ENCODE measurements at regions not wholly inside any gene's neighbourhood (a gene's known extent, or its start where the extent isn't known, plus 50 kb on each side); places are given as distances from the start of the nearest gene placed in this dataset.

DNA sequence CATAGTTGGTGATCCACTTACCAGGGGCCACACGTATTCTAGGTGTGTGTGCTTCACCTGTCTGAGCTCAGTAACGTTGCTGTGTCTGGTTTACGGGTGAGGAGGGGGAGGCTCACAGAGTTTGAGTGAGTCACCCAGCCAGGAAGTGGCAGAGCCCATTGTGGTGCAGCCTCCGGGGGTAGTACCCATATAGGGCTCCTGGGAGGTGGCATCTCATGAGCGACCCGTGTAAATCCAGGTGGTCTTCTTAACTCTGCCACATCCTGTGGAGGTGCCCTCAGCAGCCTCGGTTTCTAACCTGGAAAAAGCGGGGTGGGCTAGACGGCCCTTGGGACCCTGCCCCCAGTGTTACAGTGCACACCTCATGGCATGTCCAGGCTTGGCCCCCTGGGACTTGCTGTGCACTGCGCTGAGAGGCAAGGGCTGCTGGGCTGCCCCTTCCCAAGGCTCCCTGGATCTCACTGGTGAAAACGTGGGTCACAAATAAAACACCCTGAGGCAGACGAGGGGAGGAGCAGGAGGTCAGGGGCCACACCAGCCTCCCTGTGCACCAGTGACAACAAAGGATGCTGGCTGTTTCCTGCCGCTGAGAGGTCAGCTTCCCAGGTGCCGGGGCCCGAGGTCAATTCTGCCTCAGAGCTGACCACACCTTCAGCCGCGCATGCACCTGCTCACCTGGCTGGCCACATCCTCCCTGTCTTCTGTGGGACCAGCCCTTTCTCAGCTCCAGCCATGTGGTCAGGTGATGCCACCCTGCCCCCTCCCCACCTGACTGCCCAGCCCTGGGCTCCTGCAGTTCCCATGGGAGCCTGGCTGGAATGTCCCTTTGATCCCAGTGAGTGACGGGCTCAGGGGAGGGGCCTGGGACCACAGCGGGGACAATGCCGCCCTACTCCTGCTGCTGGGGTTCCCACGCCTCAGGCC, 305.1 kb downstream of the CTTN start:
- ATAC-seq (no peak), DNase-seq (no peak)

DNA sequence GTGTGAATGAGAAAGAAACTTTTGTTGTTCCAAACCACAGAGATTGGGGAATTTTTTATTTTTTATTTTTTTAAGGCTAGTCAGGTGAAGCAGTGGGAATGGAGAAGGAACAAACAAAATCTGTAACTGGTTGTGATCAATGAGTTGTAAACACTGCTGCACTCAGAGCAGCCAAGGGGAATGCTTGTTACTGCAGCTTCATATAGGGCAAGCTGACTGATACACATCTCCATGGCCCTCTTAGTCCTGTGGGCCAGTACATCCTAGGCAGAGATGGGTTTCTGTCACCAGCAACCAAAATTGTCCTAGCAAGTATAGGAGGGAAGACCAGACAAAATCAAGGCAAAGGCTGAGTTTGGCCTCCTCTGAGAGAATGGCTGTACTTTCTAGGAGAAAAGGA, 306.8 kb downstream of the CTTN start:
- ATAC-seq (no peak), DNase-seq (no peak)

DNA sequence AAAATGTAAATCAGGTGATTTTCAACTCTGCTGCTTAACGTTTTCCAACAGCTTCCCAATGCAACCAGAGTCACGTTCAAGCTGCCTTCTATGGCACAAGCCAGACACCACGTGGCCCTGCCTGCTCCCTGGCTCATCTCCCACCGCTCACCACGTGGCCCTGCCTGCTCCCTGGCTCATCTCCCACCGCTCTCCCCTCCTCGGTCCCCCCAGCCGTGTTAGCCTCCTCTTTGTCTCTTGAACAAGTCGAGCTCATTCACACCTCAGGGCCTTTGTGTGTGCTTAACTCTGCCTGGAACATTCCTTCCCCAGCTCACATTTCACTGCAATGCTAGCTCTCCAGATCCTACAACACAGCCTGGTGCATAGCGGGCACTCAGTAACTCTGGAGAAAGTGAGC, 307.6 kb downstream of the CTTN start:
- no peak for DNase-seq
- ATAC-seq, result no peak

DNA sequence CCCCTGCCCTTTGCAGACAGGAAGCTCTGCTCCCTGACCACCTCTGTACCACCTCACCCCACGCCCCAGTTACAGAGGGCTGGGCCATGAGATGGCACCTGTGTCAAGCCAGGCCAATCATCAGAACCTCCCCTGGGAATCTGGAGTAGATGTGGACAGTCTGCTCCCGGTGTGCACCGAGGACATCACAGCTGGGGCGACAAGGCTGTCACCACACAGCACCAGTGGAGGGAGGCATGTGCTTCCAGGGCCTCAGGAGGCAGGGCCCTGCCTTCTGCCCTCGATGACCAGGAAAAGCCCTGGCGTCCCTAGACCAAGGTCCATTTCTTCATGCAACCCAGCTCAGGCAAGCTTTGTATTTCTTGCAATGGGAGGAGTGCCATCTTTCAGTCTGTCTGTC, 309.5 kb downstream of the CTTN start:
- ATAC-seq, result no peak
- DNase-seq, result no peak

DNA sequence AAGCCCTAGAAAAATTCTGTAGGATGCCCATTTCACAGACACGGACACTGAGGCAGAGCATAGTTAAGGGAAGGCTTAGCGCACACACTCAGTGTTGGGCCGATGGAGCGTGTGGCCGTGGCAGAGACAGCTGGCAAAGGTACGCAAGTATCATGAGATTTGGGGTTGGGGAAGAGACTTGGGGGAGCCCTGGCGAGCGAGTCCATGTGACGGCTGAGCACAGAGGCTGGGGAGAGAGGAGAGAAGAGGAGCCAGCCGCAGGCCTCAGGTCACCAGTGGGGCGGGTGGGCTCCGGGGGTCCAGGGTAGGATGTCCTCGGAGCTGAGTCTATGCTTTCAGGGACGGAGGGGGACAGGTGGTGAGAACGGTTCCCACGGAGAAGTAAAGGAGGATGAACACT, 311.3 kb downstream of the CTTN start:
- ATAC-seq, result no peak

DNA sequence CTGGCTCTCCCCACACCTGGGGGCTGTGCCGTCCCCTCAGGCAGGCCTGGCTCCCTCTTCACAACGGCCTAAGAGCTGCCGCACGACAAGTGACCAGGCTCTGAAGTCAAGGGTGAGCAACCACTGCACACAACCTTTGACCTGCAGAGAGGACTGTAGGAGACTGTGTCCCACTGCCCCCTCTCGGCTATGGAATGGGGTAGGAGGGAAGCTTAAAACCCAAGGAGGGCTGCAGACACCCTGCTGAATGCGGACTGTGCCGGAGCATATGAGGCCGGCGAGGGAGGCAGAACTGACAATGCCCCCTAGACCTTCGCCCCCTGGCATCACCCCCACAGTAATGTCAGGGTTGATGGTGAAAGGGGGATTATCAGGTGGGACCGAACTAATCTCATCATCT, 311.9 kb downstream of the CTTN start:
- DNase-seq (no peak), ATAC-seq (no peak)

More for the DNA sequence above, 311.3 kb downstream of the CTTN start:
- DNase-seq, result no peak

DNA sequence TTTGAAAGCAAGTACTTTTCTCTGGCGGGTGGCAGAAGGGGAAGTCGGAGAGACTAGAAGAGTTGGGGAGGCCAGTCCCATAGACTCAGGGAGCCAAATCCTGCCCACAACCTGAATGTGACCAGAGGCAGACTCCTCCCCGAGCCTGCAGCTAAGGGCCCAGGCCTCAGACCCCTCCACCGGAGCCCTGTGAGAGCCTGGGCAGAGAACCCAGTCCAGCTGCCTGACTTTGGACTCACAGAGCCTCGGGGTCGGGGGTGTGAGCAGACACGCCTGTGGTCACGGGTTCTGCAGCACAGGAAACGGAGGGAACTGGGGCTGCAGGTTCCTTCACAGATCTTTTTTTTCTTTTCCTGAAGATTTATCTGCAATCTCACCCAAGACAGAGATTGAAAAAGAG, 312.3 kb downstream of the CTTN start:
- no peak for ATAC-seq
- no peak for DNase-seq

DNA sequence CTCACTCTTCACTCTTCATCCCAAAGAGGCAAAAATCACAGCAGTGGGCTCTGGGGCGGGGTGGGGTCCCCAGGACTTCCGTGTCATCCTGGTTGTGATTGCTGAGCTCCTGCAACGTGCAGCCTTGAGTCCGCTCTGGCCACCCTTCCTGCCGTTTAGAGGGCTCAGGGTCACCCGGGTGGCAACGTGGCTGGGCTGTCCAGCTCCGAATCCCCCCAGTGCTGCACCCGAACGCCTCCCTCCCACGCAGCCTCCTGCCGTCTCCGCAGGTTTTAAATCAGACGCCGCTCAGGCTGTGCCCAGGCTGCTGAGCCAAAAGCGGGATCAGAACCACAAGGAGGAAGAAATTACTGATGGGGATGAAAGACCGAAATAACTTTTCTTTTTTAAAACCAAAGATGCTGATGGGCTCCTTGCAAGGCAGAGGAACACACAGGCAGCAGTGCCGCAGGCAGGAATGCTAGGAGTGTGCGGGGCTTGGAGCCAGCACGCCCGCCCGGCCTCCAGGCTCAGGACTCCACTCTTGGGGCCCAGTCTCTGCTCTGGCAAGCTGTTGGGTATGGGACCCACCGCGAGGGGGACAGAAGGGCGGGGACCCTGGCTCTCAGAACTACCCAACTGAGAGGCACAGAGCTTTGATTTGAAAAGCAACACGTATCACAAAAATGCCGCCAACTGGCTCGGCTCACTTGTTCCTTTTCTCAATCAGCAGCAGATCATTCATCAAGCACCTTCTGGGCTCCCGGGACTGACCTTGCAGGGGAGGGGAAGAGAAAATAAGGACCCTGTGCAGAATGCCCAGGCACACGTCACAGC, 313.0 kb downstream of the CTTN start:
- DNase-seq, result no peak
- no peak for ATAC-seq

DNA sequence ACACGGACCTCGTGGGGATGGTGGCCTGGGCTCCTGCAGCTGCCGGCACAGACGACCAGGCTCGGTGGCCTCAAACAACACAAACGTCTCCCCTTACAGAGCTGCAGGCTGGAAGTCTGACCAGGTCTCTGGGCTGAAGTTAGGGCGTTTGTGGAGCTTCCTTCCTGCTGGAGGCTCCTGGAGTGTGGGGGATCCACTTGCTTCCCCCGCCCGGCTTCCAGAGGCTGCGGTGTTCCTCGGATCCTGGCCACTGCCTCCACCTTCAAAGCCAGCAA, 313.5 kb downstream of the CTTN start:
- ATAC-seq (no peak), DNase-seq (no peak)

DNA sequence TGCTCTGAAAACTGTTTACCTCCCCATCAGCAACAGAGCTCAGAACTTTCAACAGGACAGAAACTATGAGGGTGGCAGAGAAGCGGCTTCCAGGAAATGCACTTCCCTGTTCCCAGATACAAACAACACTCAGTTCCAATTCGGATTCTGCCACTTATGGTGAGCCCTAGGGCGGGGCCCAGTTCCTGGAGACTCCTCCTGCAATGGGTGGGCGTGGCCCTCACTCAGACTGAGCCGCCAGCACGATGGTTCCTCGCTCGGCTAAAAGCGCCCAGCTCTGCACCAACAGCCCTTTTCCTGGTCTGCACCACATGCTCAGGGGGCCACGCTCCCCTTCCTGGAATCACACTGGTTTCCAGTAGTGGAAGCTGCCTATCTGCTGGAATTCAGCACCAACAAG, 314.1 kb downstream of the CTTN start:
- ATAC-seq (no peak), DNase-seq (no peak)

DNA sequence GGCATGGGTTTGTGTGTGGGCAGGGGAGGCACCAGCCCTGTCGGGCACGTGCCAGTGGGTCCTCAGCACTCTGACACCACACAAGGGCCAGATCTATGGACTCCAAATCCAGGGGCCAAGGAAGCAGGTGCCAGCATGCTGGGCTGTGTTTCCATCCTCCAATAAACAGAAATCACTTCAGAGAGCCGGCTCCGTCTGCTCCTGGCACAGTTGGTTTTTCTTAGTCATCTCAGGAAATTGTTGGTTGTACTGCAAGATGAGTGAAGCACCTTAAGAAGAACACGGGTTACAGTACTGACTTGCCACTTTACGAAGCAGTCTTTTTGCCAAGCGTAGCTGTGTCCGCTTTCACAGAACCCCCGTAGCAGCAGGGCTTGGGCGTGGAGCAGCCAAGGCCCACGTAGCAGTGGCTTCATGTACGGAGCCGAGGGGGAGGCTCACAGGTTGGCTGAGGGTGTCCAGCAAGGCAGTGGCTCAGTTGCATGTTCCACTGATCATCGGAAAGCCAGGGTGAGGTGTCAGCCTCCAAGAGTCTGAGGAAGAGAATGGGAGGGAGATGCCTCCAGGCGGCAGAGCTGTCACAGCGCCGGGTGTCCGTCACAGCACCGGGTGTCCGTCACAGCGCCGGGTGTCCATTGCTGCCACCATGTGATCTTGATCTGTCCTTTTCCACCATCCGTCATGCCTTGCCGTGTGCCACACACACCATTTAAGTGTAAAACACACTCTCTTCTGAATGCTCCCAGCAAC, 314.9 kb downstream of the CTTN start:
- ATAC-seq, result no peak
- no peak for DNase-seq

DNA sequence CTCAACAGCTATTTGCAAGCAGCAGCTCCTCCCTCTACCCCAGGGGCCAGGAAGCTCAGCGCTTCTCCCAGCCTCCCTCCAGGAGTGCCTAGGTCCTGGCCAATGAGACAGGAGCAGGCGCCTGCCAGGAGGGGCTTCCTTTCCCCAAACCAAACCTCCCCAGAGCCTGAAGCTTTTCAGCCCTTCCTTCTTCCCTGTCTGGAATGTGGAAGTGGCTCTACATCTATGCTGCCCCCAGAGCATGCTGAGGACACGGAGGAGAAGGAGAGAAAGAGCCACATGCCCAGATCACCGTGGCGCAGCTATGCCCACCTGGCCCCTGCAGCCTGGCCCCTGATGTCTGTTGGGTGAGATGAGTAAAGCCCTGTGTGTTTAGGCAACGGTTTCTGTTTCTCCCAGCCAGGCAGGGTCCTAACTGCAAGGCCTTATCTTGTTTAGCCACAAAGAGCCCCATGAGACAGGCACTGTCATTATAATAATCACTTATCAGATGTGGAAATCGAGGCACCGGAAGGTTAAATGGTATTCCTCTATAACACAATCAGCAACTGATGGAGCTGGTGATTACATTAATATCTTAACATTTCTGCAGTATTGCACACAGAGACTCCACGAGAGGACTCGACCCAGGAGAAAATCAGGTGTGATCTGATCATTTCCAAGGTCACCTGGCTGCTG, 315.8 kb downstream of the CTTN start:
- no peak for ATAC-seq
- no peak for DNase-seq

DNA sequence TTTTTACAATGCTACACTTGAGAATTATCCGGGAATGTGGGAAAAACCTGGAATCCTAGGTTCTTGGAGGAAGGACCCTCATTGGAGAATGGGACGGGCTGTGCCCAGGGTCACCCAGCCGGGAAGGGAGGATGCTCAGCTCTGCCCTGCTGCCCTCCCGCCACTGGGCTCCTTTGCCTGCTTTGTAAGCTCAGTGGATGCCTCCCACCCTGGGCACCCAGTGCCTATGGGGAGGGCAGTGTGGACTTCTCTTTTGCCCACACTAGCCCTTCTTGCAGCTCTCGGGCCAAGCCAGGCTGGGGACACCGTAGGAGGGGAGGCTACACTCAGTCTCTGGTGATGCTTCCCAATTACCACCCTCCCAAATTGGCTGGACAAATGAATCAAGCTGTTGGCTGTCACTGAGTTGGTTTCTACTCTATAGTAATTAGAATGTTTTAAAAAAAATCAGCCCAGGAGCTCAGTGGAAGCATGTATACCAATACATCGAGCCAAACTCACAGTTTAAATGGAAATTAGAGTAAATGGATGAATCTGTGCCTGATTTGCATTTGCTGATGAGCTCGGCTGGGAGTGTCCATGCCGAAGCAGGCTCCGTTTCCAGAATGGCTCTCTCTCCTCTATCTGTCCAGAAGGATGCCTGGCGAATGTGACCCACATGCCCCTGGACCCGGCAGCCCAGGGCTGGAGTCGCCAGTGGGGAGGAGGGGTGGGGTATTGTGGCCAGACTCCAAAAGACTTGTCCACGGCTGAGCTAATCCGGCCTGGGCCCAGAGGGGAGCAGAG, 317.0 kb downstream of the CTTN start:
- no peak for DNase-seq
- ATAC-seq, result no peak

DNA sequence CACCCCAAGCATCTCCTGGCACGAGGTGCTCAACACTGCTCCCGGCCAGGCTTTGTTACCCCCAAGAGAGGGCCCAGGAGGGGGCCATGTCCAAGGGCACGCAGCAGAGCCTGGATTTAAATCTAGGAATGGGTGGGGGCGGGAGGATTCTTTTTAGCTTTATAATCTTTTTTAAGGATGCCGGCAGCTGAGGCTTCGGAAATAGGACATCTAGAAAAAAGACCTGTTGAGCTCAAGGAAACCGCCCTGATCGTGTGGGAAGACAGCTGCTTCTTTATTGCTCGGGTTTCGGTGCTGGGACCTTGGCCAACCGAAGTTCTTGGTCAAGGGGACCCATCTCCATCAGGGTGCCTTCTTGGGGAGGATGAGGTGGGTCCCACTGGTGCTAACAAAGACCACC, 317.9 kb downstream of the CTTN start:
- ATAC-seq (no peak), DNase-seq (no peak)

DNA sequence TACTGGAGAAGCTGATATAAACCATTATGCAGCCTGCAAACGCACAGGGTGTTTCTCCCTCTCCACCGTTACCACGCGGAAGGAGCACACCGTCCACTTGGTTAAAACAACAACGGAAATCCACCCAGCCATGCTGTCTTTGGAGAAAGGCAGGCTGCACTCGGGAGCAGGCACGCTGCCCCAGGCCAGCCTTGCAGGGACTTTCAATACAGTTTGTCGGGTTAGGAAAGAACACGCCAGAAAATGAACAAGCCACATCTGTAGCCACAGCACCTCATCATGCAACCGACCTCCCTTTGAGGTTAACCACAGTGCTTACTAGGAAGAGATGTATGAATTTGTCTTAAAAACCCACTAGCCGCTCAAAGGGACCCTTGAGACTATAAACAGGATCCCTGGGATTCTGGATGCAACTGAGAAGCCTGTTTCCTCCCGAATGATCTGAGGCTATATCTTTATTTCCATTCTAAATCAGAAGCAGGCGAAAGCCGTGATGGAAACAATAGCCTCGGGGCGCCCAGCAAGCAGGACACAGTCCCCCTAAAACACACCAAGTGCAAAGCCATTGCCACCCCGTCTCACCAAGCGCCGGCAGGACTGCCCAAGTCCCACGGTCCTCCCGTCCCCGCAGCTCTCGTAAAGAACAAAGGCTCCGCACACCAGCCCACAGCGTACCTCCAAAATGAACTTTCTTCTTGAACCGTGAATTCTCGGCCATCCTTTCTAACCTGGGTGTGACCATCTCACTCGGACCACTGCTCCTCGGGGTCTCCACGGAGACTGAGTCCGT, 318.9 kb downstream of the CTTN start:
- ATAC-seq (no peak), DNase-seq (no peak)

DNA sequence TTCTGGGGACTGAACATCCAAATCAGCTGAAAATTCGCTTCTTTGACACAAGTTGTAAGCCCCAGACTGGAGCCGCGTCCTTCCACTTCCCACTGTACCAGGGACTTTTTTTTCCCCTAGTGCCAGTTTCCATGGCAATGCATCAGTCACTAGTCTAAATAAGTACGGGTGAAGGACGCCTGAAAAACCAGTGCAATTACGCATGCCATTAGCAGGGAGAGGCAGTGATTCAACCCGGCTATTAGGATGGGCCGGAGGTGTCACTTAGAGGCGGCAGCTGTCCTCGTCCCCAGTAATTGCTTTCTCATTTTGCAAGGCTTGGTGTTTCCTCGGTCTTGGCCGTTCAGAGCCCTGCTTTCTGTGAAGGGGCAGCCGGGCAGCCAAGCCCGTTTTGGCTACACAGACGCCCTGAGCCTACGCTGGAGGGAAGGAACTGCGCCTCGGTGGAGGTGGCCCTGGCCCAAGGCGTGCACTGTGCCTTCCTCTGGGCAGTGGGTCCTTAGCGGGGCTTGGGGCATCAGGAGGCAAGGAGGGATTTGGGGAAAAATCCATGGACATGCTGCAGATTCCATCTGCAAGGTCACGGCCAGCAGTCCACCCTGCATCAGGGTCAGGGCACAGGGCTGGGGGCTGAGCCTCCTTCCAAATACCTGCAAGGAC, 319.7 kb downstream of the CTTN start:
- no peak for ATAC-seq

DNA sequence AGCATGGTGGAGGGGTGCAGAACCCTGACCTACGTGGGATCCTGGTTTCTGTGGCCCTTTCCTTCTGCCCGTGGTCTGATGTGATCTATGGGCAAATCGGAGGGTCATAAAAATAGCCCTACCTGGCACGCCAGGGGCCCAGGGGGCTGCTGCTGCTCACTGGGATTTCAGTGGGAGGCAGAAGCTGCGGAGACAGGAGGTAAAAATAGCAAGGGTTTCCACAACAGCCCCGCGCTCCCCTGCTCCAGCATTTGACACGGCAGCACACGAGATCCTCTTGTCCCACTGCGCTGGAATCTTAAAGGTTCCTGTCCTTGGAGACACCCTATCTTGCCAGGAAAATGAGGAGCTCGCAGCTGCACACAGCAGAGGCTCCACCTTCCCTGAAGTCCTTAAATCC, 321.2 kb downstream of the CTTN start:
- ATAC-seq, result no peak
- DNase-seq, result no peak

More for the DNA sequence above, 319.7 kb downstream of the CTTN start:
- DNase-seq, result no peak

DNA sequence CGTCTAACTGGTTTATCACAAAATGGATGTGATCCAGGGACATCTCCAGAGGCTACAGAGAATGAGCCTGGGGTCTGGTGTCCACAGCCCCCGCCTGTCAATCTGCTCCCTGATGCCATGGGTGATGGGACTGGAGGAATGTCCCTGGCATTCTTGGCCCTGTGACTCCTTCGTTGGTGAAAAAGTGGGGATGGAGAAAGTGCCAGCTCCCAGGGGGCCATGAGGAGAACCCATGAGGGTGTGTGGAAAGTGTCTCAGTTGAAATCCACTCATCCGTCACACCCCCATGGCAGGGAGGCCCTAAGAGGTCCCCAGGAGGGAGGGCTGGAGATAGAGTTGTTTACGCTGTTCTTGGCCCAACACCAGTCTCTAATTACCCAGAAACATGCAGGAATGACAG, 322.0 kb downstream of the CTTN start:
- DNase-seq (no peak), ATAC-seq (no peak)

DNA sequence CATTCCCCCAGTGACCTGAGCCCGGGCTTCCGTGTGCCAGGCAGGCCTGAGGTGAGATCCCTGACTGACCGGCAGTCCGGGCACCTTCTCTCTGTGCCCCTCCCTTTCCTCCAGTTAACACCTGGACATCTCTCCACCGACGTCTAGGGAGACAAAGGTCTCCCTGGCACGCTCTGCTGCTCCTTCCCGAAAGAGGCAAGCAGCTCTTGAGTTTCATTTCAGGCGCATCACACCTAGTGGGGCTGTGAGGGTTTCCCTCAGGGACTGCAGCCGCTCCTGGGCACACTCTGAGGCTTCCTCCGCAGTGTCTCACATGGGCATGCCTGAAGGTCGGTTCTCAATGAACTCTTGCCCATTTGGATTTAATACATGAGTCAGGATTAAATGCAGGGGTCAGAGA, 322.7 kb downstream of the CTTN start:
- no peak for DNase-seq
- ATAC-seq, result no peak

DNA sequence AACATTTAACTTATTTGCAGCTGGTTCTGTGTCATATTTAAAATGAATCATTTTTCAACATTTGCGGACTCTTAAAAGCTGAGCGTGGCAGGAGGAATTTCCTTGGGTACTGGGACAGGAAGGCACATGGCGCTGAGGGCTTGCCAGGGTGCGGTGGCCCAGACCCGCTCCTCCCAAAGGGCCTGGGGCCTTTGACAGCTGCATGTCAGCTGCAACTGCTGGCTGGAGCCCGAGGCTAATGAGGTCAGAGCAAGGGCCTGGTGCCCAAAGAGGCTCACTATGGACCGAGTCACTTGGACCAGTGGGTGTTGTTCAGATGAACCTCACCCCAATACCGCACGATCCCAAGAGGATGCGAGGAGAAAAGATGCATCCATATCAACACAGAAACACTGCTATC, 326.9 kb downstream of the CTTN start:
- DNase-seq, result no peak

More for the DNA sequence above, 326.9 kb downstream of the CTTN start:
- no peak for ATAC-seq
